HT-29 (cell line): ENCODE measurements at regions not wholly inside any gene's neighbourhood (a gene's known extent, or its start where the extent isn't known, plus 50 kb on each side); places are given as distances from the start of the nearest gene placed in this dataset.

Experiments used
- DNase-seq: peaks from one replicate; pipeline ENCODE4 v3.0.0-alpha.2; 2015; ENCODE audit warnings: low spot score

- no peak for DNase-seq
Measured at GRCh38 chr17:54835015-54835414, 65.6 kb upstream of the TOM1L1 start.

GRCh38 chr17:54836723-54837462, 63.8 kb upstream of the TOM1L1 start:
- DNase-seq, result no peak

- DNase-seq, result no peak
Measured at GRCh38 chr17:54838651-54839421, 61.8 kb upstream of the TOM1L1 start.

GRCh38 chr17:54839447-54839846, 61.2 kb upstream of the TOM1L1 start:
- DNase-seq, result no peak

GRCh38 chr17:54840885-54841591, 59.6 kb upstream of the TOM1L1 start:
- no peak for DNase-seq

GRCh38 chr17:54841656-54842055, 59.0 kb upstream of the TOM1L1 start:
- DNase-seq, result no peak

GRCh38 chr17:54844233-54844632, 56.4 kb upstream of the TOM1L1 start:
- DNase-seq, result no peak

GRCh38 chr17:54848368-54848987, 52.2 kb upstream of the TOM1L1 start:
- no peak for DNase-seq

- no peak for DNase-seq
Measured at GRCh38 chr17:54849660-54850059, 51.0 kb upstream of the TOM1L1 start.
